ENCODE measurements at regions not wholly inside any gene's neighbourhood (a gene's known extent, or its start where the extent isn't known, plus 50 kb on each side); places are given as distances from the start of the nearest gene placed in this dataset.

GRCh38 chr17:59504821-59505220 lies 60.6 kb upstream of the DHX40 start:
- TF ChIP-seq POLR2A (IDR thresholded peaks at IDR 0.05) (no peak), CTCF (IDR thresholded peaks at IDR 0.05) (no peak)

All from uterus (tissue), 2 donors.